HT1080 (cell line): ENCODE measurements at regions not wholly inside any gene's neighbourhood (a gene's known extent, or its start where the extent isn't known, plus 50 kb on each side); places are given as distances from the start of the nearest gene placed in this dataset.

Experiments used
- DNase-seq: peaks from one replicate; pipeline ENCODE4 v3.0.0-alpha.2; 2015; ENCODE audit warnings: low read depth

DNA sequence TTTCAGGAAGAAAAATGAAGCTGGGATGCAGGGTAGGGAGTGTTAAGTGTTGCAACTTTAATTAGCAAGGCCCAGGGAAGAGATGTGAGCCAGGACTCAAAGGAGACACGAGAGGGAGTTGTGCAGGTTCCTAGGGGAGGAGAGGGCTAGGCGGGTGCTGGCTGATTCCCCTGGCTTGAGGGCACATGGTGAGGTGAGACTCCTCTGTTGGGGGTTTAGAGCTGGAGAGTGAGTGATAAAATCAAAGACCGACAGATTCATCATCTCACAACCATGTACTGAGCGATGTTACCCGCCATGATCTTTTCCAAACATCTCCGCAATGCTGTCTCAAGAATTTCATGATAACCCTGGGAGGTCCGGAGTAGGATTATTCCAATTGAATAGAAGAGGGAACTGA lies 161.8 kb upstream of the CSF3R start:
- DNase-seq: no peak

DNA sequence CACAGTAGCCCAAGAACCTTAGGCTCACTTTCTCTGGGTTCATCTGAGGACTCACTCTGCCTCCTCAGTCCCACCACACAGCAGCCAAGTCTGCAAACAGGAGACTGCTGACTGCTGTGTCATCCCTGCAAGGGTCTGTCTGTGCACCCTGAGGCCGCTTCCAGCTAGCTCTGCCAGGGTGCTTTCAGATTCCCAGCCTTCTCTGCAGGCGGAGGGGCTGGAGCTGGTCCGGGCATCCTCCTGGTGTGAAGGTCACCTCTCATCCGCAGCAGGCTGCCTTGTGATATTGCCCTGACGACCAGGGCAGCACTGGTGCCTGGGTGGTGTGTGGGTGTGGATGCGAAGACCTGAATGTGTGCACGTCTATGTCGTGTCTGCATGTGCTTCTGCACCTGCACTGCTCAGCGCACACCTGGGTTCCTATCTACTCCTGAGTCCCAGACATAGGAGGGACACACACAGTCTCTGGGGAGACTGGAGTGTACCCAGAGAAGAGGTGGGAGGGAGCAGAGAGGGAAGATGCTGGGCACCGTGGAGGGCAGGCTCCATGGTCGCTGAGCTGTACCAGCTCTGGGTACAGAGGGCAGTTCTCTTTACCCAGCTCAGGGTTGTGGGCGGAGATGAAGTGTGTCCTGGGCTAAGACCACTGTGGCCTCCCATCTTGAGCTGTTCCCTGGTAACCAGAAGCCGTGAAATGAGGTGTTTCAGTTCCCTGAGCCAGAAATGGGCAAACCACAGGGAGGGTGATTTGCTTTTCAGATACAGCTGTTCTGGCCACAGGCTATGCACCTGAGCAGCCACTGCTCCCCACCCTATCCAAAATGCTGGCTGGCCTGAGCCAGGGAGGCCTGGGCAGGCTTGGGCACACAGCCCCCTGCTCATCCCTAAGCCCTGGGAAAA lies 160.9 kb upstream of the CSF3R start:
- no peak for DNase-seq

DNA sequence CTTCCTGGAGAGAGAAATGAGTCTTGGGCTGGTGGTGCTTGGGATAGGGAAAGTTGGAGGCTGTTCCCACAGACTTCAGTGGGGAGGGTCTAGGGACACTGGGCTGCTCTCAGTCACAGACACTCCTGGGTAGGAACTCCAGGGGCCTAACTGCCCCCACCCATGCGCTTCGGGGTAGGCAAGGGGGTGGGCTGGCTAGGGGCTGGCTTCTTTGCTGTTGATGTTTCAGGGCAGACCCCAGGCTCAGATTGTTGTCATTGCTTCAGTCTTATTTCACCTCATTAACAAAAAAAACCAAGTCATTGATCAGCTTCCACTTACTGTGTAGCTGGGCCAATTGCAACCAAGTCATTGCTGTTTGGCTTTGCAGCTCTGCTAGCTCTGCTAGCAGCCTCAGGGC lies 160.1 kb upstream of the CSF3R start:
- DNase-seq: no peak

DNA sequence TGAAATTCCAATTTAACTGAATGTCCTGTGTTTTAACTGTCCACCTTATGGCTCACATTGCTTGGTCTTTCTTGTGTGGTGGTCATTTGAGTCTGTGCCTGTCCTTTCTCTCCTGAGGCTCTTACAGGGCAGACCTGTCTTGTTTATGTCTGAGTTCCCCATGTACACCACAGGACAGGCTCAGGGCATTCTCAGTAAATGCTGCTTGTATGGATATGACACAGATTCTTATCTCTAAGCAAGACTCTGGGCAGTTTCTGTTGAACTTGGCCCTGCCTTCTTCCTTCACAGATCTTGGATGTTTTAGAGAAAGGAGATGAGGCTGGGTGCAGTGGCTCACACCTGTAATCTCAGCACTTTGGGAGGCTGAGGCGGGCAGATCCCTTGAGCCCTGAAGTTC lies 159.1 kb upstream of the CSF3R start:
- no peak for DNase-seq

DNA sequence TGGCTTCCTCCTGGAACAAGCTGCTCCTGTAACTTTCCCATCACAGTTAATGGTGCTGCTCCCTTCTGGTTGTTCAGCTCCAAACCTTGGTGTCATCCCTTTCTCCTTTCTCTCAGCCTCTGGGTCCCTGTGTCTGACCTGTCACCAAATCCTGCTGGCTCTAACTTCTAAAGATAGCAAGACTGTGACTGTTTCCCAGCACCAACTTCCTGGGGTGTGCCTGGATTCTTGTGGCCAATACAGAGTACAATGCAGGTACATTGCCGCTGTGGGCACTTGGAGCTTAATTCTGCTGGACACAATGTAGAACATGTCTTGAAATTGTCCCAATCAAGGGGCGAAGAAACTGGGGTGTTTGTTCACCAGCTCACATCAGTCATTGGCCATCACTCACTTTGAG lies 156.7 kb upstream of the CSF3R start:
- no peak for DNase-seq

DNA sequence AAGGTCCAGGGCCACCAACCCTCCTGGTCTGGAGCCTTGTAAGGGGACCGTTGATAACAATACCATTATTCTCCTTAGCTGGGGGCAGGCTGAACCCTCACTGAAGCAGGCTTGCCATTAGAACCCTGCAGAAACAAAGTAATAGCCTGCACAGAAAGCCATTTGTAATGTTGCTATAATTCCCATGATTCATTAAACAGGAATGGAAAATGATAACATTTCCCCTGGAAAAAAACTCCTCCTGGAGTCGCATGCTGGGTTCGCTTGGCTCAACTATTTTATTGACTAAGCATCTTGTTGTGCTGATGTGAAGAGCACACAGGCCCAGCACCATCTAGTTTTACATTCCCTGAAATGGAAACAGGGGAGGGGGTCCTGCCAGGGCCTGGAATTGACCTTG lies 155.6 kb upstream of the CSF3R start:
- no peak for DNase-seq

DNA sequence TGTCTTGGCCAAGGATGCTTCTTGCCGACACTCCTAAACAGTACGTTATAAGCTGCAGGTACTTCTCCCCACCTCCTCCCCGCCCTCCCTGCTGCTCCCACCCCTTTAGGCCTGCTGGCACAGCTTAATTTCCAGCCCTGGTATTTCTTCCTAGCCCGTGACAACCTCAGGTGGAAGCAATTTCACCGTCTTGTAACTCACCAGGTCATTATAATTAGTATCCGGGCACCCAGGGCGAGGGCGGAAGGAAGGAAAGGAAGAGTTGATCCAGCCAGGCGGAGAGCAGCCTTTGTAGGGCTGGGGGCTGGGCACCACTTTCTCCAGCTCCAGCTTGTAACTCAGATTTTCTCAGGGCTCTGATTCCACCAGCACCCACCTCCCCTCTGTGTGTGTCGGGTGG lies 153.5 kb upstream of the CSF3R start:
- no peak for DNase-seq

DNA sequence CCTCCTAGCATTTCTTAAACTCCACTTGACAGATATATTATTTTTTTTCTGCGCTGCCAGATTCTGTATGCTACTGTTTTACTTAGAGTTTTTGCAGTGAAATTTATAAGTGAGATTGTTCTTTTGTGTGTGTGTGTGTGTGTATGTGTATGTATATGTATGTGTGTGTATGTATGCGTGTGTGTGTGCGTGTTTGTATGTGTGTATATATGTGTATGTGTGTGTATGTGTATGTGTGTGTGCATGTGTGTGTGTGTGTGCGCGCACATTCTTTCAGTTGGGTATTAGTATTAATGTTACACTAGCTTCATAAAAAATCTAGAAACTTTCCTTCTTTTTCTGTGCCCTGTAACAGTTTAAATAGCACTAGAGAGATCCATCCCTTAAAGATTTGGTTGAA lies 152.6 kb upstream of the CSF3R start:
- no peak for DNase-seq

DNA sequence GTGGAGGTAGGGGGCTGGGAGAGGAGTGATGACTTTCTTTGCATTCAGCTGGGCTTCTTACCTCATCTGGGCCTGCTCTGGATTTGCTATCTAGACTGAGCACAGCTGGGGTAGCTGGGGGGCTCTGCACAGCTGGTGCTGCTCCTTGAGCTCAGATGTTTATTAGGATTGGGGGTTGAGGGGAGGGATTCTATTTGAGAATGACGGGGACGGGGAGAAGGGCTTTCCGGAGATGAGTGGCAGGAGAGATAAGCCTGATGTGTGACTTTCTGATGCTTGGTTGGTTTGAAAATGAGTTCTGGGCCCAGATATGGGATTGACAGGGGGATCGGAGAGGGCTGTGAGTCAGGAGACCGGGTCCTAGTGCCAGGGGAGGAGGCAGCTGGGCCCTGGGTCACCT lies 146.1 kb upstream of the CSF3R start:
- no peak for DNase-seq

DNA sequence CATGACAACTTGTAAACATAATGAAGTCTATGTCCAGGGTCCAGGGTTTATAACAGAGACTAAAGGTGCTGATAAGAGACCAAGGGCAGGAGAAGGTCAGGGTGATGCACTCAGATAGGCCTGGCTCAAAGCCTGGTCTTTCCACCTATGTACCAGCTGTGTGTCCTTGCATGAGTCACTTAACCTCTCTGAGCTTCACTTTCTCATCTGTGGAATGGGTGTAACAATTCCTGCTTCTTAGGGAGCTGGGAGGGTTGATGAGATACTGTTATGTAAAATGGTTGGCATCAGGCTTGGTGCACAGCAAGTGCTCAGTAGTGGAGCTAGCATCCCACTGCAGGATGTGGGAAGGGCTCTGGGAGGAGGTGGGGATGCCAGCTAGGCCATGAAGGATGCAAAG lies 143.7 kb upstream of the CSF3R start:
- no peak for DNase-seq

DNA sequence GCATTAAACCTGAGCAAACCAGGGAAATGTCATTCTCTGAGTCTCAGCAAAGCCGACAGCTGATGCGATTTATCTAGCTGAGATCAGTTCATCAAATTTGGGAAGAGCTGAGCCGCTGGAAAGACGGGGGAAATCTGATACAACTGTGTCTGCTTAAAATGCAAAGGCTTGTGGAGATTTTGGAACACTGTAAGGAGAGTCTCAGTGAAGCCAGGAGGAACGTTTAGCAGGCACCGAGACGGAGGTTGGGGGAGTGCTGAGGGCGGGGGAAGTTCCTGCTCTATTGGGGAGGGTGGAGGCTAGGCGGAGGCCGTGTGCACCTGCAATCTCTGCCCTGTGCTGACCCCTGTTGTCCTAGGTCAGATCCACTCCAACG lies 143.2 kb upstream of the CSF3R start:
- DNase-seq: no peak

DNA sequence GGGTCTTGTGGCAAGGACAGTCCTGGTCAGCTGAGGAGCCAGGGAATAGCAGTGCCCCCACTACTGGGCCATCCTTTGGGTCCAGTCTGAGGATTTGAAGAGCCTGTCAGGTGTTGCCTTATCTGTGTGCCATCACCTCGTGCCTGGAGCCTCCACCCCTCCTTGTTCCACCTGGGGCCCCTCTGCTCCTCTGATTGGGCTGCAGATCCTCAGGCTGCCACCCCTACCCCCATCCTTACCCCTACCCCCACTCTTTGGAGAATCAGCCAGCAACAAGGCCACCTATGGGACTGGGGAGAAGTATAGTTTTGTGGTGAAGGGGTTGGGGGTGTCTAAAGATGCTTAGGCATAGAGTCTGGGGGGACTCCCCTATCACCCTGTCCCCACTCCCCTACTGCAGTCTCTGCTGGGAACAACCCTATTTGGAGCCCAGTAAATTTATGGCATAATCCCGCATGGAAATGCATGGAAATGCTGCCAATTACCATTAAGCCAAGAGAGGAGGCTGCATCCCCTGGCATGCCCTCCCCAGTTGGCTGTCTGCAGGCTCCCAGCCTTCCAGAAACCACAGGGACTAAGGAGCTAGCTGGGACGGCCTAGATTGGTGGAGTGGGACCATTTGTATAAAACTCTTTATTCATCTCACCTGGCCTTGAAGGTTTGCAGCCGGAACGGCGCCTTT lies 142.7 kb upstream of the CSF3R start:
- DNase-seq: no peak

DNA sequence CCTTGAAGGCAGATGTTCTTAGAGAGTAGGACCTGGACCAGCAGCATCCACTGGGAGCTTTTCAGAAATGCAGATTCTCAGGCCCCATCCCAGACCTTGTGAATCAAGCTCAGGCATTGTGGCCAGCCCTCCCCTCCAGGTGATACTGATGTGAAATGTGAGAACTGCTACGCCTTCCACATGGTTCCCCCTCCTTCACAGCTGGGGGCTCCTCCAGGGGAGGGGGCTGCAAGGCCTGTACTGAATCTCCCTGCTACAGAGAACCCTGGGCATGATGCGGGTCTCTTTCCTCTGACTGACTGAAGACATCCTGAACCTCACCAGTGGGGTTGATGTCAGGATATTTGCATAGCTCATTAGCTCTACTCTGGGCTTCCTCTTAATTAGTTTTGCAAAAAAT lies 141.8 kb upstream of the CSF3R start:
- DNase-seq: no peak

DNA sequence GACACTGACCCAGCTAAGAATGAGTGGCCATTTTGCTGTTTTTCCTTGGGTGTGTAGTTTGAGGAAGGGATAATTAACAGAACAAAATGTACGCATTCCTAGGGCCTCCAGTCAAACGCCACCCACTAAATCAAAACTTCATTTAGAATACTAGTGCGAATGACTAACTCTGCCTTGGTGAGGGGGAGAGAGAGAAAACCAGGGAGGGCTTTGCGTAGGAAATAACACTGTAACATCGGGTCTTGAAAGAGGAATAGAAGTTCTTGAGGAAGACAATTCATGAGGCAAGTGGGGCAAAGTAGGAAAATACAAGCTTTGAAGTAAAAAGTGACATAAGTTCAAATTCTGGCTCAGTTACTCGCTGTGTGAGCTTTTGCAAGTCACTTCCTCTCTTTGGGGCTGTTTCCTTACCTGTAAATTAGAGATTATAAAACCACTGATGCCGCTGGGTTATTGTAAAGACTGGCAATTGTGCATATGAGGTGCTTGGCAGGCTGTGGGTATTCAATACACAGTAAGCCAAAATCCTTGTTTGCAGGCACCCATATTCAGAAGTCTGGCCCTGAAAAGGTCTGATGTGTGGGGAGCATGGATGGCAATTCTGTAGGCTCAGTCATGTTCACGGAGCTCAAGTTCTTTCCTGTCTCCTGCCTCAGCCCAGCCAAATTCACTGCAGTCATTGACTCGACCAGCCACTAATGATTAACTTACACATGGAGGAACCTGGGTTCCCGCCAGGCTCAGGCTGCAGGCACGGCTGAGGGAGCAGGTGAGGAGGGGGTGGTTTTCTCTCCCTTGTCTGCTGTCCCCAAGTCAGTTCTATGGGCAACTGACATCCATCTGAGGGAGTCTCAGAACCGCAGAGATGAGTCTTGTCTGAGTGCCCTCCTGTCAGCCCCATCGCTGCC lies 140.3 kb upstream of the CSF3R start:
- no peak for DNase-seq

DNA sequence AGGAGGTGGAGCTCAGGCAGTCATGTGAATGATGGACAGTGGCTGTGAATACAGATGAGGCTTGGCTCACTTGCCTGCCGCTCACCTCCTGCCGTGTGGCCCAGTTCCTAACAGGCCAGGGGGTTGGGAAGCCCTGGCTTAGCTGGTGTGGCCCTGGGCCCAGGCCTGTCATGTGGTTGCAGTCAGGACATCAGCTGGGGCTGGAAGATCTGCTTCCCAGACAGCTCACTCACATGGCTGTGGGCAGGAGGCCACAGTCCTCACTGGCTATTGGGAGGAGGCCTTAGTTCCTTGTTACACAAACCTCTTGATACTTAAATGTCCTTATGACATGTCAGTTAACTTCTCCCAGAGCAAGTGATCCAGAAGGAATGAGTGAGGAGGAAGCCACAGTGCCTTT lies 138.8 kb upstream of the CSF3R start:
- no peak for DNase-seq

DNA sequence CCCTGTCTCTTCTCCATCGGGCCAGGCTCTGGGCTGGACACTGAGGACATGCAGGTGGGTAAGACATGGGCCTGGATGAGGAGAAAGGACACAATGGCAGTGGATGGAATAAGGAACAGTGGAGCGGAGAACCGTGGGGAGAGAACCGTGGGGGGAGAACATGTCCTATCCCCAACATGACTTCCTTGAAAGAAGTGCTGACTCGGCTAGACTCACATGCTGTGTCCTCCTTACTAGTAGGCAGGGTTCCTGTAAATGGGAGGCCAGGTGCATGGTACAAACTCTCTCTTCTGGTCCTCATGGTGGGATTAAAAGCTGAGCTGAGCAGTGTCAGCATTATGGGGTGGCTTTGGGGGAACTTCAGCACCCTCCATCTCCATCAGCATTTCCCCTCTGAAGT lies 137.4 kb upstream of the CSF3R start:
- no peak for DNase-seq

DNA sequence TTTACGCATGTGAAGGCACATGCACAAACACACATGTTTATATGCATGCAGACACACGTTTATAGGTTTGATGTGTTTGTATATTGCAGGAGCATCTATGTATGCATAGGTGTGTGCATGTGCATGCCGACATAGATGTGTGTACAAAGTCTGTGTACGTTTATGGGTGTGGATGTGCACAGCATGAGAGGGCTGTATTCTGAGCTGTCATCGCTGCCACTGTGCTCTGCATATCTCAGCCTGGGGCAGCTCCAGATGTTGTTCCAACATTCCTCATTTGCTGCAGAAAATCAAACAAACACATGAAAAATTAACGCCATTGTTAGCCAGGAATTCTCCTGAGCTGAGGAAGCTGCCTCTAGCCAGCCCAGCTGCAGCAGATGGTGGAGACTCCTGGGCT lies 132.3 kb upstream of the CSF3R start:
- DNase-seq: no peak

DNA sequence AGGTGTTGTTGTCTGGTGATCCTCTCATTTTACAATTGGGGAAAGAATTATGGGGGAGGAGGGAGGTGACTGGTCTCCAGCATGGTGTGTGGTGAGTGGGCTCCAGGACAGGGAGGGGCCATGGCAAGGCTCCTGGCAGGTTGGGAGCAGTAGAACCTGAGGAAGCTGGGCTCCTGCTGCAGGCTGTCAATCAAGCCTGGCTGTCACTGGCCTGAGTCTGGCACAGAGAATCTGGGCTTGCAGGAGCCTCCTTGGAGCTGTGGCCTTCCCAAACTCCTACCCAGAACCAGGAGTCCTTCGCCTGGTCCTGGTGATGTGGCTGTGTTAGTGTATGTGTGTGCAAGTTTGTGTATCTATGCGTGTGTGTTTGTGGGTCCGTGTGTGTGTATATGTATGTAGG lies 131.9 kb upstream of the CSF3R start:
- DNase-seq: no peak

DNA sequence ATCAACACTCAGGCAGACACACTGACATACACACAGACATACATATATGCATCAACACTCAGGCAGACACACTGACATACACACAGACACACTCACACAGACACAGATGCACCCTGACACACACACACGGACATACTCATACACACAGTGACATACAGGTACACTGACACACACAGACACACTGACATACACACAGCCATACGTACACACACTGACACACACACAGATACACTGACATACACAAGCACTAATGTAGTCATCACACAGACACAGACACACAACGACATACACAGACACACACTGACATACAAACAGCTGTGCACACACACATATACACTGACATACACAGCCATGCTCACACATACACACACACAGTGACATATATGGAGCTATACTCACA lies 131.0 kb upstream of the CSF3R start:
- no peak for DNase-seq

DNA sequence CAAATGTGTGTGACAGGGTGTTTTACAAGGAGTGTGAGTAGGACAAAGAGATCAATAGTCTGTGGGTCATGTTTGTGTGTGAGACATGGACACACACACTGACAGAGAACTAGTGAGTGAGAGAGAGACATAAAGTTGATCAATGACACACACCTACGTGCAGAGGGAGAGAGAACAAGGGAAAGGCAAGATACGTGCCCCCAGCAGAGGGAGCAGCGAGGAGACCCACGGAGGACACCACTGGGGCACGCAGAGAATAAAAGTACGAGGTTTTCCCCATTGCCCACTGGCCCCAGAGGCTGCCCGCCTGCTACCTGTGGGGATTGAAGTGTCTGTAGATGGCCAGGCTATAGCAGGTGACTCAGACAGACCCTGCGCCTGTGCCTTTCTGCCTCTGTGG lies 130.2 kb upstream of the CSF3R start:
- no peak for DNase-seq

DNA sequence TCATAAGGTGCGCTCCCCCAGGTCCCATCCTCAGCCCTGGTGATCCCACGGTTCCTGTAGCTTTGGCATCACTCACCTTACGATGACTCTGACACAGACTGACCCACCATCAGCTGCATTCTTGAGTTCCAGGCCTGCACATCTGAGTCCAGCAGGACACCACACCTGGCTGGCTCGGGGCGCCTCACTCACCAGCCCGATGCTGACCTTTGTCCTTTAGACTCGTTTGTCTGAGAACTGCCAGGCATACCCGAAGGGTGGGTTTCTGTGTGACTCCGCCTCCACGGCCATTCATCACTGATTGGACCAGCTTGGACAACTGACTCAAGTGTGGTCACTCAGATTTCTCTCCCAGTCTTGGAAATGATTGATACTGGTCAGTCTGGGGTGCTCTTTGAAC lies 129.4 kb upstream of the CSF3R start:
- DNase-seq: no peak
